ENCODE measurements at regions not wholly inside any gene's neighbourhood (a gene's known extent, or its start where the extent isn't known, plus 50 kb on each side); places are given as distances from the start of the nearest gene placed in this dataset.
"Not testable (repeated sequence)": the region's sequence is repeated elsewhere in the genome, so short reads cannot be mapped to it uniquely, and the experiment has no call there.

DNA sequence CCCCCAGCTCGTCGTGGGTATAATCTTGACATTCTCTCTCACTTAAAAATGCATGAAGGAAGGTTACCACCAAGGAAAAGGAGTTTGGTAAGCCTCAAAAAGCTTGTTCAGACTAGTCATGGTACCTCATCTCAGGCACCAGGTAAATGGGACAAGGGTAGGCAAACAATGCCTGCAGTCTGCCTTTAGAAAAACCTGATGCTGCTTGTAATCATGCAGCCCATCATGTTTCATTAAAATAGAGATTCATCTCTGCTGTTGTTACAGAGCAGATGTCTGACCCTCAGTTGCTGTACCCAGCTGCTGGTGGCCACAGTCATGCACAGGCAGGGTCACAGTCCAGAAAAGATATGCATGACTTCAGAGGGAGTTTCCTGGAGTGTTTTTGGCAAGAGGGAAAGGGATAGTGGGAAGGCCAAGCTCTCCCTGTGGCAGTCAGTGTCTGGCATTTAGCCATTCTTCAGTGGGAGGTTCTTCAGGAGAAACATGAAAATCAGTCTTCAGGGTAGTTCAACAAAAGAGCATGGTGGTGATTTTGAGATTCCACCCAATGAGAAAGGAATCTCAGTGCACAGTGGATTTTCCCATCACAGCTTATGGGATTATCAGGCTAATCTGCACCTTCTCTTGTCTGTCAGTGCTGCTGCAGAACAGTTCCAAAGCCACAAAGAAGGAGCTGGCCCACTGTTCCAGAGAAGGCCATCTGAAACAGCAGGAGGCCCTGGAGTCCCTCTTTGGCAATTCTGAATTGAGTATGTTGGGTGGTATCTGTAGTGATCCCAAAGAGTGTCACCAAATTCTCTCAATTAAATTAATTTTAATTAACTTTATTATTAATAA, 202.7 kb upstream of the FRMD6 start:
- no peak for DNase-seq

DNA sequence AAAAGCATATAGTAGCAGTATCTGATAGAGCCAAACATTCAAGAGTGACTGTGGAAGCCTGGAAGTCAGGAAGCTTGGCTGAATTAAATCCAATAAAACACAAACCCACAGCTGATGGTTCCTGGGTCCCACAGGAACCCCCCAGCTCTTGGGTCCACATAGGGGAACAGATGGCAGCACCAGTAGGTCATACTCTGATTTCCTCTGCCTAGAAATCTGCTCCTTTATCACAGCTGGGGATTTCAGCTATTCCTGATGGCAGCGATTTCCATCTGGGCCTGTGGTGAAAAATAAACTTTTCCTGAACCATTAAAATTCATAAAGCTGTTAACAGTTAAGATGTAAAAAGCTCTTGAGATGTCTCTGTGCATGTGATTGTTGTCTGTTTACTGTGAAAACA, 202.0 kb upstream of the FRMD6 start:
- DNase-seq = no peak

DNA sequence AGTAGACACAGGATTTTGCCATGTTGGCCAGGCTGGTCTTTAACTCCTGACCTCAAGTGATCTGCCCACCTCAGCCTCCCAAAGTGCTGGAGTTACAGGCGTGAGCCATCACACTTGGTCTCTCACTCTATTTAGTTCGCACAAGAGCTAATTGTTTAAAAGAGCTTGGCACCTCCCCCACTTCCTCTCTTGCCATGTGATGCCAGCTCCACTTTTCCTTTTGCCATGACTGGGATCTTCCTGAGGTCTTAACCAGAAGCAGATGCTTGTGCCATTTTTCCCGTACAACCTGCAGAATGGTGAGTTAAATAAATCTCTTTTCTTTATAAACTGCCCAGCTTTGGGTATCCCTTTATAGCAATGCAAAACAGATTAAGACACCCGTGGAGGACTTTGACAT, 200.1 kb upstream of the FRMD6 start:
- no peak for DNase-seq

DNA sequence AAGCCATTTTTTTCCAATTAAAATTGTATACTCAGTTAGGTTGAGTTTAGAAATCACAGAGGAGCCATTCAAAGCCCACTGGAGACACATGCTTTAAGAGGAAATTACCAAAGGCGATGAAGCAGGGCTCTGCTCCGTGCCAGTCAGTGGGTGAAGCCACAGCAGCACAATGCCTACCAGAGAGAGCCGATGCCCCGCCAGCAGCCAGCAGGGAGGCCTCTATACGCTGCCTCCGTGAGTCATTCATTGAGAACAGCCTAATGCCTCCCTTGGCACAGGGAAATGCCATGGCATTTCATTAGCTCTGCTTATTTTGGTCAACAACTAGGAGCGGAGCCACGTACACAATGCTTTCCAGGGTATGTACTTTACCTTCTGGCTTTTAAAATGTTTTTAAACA, 197.8 kb upstream of the FRMD6 start:
- DNase-seq = no peak

DNA sequence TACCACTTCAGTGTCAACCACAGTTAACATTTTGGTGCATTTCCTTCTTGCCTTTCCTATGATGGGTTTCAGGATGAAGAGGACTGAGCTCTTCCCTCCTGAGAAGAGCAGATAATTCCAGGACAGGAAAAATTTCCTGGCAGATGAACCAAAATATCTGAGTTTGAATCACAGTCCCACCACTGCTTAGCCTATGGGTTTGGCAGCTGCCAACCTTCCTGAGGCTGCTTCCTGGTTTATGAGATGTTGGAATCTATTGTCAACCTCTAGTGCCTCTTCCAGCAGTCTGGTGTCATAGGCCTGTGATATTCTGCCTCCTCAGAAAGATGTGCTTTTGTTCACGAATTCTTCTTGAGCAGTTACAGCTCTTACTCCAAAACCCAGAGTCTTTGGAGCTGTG, 197.4 kb upstream of the FRMD6 start:
- no peak for DNase-seq

DNA sequence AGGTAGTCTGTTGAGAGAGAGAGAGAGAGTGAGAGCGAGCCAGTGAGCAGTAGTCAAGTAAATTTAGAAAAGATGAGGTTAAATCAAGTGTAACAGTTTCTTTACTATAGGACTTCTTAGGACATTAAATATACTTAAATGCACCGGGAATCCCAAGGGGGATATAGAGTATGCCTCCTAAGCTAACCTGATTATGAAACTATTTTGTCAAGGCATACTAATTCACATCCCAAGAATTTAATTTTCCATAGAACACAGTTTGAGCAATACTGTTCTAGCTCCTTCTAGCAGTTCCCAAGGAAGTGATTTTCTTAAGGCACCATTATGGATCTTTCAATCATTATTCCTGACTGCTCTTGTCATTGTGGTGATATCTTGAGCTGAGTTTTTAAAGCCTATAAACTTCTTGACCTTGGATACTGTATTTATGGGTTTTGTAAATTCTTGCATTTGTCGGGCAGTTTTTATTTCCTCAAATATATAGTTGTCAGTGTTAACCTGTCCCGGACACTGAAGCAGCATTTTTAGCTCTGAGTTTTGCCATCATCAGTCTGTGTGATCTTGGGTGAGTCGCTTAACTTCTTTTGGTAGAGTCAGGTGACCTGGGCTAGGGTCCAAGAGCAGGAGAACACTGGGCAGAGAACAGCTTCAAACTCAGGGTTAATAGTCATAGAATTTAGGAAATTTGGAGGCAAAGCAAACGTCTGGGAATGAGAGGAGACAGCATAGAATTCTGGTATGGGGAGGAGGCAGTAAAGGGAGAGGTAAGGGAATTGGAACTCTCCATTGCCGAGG, 196.5 kb upstream of the FRMD6 start:
- DNase-seq = no peak

DNA sequence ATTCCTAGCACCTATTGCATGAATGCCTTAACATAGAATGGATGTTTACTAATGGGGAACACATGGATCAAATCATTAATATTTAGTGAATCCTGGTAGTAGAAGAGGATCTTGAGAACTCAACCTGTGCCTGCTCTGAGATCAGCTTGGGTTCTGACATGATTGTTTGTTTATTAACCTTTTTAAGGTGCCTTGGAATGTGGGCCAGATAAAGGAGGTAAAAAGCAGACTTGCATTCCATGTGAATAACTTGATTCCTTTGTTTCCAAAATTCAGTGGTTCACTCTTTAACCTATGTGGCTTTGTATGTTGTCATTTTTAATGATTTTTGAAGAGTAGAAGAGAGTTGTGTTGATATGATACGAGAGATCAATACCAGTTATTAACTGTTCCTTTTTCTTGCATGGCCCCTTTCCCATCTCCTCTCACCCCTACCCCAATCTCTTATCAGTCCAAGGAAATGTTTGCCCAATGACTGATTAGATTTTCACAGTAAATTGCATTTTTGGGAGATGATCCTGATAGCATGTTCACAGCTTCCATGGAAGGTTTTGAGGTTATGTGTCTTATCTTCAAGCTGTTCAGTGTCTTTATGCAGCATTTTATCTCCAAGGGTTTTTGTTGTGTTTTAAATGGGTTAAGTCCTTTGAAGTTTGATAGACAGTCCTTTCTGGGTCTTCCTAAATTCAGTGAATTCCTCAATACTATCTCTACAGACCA, 193.7 kb upstream of the FRMD6 start:
- no peak for DNase-seq

DNA sequence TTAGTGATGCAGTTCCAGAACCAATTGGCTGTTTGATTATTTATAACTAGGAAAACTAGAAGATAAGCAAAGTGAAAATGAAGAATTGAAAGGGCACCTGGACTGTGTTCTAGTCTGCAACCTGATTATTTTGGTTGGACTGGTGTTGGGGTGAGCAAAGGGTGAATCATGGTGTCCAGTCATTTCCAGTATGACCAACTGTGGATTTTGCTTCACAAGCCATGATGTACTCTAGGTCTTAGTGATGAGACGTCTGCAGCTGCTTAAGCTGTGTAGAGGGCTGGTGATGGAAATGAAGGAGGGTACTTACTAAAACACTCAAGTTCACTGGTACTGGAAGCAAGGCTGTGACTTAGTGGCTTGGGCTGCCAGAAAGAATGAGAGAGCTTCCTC, 193.2 kb upstream of the FRMD6 start:
- no peak for DNase-seq

DNA sequence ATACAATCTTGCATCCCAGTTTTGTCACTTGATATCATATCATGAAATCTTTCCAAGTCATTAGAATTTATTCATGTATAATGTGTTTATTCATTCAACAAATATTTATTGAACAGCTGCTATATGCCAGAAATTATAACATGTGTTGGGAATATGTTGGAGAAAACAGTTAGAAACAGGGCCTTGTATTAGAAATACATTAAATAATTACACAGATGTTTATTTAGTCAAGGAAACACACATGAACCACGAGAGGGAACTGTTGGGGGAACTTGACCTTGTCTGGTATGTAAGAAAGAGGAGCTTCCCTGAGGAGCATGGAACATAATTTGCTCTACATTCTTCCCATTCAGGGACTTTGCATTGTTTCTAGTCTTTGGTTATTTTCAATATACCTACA, 191.7 kb upstream of the FRMD6 start:
- no peak for DNase-seq

DNA sequence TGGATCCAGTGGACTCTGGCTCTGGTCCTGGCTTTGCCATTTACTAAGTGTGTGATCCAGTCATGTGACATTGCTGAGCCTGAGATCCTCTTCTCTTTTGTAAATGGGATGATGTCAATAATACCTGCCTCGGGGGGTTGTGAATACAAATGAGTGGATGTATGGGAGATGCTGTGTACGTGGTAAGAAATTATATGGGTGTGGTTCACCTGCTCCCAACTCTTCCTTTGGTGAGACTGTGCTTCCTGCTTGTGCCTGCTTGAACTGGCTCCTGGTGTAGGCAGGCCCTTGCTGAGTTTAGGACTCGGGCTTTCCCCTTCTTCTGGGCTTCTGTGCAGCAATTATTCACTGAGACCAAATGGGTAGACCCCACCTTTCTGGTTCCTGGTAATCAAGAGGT, 189.5 kb upstream of the FRMD6 start:
- no peak for DNase-seq

DNA sequence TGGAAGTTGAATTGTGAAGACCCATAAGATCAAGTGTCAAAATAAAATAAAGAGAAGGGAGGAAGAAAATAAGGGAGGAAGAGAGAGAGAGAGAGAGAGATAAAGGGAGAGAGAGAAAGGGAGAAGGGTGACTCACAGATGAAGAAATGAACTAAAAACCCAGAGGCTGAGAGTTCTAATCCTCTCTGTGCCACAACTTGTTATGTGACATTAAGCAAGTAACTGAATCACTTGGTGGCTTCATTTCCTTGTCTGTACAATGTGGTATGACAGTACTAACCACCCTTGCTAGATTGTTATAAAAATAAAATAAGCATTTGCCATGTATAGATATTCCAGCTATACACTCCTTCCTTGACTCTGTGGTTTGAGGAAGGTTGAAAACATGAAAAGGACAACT, 189.0 kb upstream of the FRMD6 start:
- no peak for DNase-seq

DNA sequence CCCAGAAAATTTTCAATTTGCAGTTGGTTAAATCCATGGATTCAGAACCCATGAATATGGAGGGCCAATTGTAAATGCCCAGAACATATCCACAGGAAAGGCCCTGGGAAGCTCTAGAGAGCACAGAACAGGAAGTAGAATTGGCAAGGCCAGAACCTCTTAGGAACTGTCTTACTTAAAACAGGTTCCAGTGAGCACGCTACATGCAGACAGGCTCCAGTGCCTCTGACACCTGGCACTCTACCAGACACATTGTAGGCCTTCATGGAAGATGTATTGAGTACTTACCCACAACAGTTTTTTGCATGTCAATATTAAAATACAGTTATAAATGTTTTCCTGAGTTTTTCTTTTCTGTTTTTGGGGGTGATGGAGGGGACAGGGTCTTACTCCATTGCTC, 188.2 kb upstream of the FRMD6 start:
- DNase-seq = no peak

DNA sequence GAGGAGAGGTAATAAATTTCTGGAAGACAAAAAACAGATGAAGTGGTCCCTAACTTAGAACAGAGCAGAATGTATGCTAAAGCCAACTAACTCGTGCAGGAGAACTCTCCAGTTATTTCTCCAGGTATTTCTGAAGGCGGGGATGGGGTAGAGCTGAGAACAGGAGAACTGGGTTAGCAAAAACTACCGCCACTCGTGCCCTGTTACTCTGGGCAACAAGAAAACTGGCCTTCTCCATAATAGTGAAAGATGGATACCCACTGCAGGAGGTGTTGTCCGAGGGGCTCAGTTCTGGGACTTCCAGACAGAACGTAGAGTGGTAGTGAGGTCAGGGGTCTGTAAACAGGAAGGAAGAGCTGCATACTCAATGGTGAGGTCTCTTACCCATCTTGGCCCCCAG, 187.3 kb upstream of the FRMD6 start:
- DNase-seq = no peak

DNA sequence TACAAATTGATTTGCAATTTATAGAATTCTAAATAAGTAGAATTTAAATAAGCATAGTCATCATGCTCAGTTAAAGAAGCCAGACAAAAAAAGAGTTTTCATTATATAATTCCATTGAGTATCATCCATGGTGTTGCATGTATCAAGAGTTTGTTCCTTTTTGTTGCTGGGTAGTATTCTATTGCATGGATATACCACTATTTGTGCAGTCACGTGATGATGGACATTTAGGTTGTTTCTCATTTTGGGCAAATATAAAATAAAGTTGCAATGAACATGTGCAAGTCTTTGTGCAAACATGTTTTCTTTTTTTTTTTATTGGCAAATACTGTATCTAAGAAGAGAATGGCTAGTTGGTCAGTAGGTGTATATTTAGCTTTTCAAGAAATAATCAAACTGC, 186.2 kb upstream of the FRMD6 start:
- DNase-seq = no peak

DNA sequence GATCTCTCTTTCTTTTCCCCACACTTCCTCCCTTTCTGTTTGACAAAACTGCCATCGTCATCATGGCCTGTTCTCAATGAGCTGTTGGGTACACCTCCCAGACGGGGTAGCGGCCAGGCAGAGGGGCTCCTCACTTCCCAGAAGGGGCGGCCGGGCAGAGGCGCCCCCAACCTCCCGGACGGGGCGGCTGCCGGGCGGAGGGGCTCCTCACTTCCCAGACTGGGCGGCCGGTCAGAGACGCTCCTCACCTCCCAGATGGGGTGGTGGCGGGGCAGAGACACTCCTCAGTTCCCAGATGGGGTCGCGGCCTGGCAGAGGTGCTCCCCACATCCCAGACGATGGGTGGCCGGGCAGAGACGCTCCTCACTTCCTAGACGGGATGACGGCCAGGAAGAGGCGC, 184.3 kb upstream of the FRMD6 start:
- DNase-seq = not testable (repeated sequence)

DNA sequence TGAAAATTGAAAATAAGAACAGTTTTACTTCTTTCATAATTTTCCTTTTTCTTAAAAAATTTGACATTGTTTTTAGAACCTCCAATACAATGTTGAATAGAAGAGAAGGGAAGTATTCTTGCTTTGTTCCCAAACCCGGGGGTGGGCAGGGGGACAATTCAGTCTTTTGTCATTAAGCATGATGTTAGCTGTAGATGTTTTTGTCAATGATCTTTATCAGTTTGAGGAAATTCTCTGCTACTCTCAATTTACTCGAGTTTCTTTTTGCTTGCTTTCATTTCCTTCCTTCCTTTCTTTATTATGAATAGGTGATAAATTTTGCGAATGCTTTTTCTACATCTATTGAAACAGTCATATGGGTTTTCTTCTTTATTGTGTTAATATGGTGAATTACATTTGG, 183.2 kb upstream of the FRMD6 start:
- no peak for DNase-seq

DNA sequence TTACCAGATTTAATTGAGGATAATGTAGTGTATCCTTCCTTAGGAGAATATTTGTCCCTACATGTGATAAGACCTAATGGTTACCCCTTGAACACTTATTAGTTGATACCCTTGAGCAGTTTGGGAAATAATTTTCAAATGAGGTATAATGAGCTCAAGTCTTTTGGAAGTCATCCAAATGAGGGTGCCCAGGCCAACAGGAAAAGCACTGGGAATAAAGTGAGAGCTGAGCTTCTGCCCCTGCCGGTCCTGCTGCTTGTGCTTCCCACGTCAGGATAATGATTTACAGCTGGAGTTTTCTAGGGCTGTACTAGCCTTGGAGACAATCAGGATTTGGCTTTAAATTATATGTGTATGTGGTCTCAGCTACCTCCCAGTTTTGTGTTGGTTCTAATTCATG, 178.8 kb upstream of the FRMD6 start:
- DNase-seq = no peak

DNA sequence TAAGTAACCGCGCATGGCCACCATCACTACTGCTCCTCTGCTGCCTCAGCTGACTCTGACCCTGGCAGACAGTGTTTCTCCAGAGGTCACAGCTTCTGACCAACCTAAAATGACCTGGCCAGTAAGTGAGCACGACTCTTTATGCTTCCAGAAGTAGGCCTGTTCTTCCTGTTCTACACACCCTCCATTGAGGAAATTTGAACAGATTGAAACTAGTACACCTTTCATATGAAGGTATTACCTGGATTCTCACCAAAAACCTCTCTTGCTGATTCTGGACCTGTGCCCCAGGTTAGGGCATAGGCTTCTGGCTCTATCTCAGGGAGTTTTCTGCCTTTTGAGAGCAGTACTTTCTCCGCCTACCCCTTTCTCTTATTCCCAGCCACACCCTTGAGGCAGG, 178.4 kb upstream of the FRMD6 start:
- no peak for DNase-seq

DNA sequence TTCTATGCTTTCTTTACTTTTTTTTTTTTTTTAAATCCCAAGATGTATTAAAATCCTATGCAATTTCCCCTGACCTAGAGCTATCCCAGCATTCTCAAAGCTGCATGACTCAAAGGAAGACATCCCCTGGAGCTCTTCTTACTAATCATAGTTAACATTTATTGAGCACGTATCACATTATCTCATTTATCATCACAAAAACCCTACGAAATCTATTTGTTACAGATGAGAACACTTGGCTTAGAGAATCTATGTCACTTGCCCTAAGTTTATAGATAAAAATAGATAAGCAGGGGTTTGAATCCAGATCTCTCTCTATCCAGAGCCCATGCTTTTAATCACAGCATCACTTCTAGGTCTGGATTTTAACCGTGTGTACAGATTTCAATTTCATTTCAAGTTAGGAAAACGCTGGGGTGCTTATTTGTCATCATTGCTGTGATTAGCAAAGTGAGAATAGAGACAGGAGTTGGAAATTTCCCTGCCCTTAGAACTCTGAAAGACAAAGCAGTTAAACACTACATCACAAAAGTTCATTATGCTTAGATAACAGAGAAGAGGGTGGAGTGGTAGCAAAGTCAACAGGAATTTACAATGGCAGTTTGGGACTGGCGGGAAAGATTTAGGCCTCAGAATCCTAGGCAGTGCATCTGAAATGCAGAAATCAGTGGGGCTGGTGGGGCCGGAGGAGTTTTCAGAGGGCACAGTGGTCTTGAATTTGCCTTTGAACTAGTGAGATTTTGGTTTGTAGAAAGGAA, 177.7 kb upstream of the FRMD6 start:
- no peak for DNase-seq

DNA sequence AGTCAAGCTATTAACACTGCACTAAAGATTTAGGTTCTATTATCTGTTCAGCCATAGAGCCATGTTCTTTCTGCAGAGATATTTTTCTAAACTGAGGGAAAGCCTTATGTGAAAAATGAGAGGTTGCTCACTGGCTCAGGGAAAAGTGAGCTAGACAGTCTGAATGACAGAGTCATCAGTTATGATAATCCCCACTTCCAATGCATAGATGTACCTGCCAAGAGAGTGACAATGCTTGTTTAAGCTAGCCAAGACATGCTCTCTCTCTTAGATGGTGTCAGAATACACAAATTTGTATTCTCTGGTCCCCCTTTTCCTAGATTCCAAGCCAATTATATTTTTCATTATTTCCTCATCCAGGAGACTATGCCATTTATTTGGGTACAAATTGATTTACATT, 176.9 kb upstream of the FRMD6 start:
- DNase-seq = no peak

DNA sequence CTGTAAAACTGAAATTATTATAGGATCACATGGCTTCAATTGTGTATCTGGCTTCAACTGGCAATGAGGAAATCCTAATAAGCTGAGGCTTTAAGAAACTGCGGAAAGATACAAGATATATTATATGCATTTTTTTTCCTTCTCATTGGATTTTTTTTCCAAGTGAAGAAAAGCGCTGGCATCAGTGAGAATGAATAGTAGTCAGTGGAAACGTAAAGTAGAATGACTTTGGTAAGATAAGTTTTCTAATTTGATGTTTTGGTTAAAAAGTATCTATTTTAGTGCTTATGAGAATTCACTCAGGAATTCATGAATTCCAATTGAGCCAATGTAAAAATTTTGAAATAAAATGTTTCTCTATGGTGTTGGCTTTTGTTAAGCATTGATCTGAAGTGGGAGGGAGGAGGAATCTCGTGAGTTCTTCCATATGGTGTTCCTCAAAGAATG, 173.5 kb upstream of the FRMD6 start:
- DNase-seq = no peak

DNA sequence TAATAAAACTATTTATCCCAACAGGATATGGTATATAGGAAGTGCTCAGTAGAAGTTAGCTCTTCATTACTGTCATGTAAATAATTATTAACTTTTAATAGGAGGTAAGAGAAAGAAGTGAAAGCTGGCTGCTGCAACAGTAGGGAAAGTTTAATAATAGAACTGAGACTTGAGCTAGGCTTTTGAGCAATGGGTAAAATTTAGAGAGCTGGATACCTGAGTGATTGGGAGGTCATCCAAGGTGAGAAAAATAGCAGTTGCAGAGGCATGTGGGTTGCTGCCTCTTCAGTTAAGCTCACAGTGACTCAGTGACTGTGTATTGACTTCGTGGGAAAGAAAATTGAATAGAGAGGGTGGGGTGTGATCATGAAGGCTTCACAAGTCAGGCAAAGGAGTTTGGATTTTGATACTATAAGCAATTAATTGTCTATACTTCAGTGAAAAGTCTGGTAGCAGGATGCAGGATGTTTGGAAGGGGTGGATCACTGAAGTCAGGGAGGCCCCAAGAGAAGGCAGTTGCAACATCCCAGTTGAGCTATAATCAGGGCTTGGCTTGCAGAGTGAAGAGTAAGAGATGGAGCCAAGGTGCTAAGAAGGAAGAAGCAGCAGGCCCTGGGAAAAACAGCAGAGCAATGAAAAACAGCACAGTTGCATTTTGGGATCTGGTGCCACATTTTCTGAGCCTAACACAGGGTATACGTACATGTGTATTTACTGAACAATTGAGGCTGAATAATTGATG, 172.0 kb upstream of the FRMD6 start:
- DNase-seq = no peak
